Occipital lobe (tissue), 1 donor: ENCODE measurements at regions not wholly inside any gene's neighbourhood (a gene's known extent, or its start where the extent isn't known, plus 50 kb on each side); places are given as distances from the start of the nearest gene placed in this dataset.
"Not testable (repeated sequence)": the region's sequence is repeated elsewhere in the genome, so short reads cannot be mapped to it uniquely, and the experiment has no call there.

ENCODE experiments used
- DNase-seq: peaks from one replicate; lab custom pipeline; 2025; lab: John Stamatoyannopoulos, UW

DNA sequence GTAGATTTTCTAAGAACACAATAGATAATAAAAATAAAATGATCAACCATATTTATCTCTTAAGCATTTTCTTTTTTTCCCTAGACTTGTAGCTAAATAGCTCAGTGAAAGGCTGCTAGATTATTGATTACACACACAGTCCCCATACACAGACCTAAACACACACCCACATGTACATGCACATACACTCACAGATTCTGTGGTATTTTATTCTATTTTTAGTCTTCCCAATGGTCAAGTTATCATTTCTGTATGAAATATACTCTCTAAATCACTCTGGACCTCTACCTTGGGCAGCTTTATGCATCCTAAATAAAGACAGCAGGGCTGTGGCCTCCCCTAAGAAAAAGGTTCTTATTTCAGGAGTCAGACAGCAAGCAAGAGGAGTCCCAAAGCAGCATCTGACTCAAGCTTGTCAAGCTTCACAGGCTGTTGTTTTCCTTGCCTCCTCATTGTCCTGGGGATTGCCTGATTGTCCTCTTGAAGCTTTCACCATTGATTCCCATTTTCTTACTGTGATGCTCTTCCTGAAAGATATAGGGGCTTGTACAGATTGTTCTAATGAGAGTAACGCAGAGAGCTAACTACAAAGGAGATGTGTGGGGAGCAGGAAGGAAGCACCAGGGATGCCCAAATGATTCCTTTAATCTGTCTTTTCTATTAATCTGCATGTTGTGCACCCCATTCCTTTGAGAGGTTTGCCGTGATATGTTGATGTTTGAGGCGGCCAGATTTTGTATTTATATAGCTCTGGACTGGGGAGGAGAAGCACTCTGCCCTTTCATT, 986.5 kb downstream of the PCDH17 start:
- no peak for DNase-seq

DNA sequence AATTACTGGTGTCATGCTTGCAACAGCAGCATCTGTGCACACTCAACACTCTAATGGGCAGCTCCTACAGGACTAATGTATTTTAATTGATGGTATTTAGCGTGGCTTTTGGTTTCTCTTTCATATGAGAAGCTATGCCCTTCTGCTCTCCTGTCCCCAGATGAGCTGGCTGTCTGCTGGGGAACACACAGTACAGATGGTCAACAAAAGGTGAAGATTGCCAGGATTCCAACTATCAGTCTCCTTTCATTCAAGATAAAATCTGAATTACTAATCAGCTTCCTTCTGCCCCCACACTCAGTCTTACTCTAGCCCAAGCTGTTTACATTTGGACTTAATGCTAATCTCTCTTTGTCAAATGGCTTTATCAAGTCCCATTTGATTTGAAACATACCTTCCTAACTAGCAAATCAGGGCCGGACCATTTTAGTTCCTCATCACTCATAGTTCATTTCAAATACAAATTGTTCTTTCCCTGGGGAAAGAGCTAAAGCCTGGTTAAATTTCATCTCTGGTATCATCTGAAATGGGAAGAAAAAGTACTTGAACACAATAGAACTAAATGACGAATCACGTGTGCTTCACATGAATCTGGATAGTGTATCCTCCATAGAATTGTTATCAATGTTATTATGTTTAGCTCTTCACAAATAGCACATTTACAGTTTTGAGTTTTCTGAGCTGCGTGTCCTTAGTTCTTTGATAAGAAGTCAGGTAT, 988.0 kb downstream of the PCDH17 start:
- no peak for DNase-seq

DNA sequence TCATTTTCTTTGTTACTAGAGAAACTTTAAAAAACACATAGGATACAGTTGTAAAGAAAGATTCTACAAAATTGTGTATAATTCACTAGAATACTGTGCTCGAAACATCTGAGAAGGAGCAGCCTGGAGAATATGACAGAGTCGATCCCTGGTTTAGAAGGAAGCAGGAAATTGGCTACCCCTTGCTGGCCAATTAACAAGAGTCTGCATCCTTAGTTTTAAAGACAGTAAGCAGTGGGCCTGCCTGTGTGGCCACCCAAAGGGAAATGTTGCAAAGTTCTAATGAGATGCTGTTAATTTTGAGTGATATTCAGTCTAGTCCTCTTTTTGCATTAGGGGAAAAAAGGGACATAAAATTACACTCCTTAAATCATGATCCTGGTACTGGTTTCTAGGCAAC, 988.6 kb downstream of the PCDH17 start:
- no peak for DNase-seq

DNA sequence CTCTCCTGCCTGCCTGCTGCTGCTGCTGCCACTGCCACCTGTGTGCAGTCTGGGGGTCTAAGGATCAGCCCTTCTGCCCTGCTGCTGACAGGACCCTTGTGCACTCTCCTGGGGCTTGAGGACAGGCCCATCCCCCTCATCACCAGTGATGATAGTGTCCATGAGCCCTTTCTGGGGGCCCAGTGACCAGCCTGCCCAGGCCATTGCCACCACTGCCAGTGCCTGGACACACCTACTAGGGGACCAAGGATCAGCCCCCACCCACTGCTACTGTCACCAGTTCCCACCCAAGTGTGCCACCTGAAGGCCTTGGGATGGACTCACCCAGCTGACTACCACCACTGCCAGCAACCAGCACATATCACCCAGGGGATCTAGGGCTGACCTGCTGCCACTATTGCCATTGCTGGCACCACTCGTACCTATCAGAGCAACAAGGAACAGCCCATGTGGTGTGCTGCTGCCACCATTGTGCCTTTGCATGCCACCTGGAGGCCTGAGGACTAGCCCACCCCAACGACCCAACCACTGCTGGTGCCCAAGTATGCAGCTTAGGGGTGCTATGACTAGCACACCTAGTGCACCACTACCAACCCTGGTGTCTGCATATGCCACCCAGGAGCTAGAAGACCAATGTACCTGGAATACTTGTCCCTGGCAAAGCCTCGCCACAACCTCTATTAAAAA, 994.3 kb downstream of the PCDH17 start:
- no peak for DNase-seq

DNA sequence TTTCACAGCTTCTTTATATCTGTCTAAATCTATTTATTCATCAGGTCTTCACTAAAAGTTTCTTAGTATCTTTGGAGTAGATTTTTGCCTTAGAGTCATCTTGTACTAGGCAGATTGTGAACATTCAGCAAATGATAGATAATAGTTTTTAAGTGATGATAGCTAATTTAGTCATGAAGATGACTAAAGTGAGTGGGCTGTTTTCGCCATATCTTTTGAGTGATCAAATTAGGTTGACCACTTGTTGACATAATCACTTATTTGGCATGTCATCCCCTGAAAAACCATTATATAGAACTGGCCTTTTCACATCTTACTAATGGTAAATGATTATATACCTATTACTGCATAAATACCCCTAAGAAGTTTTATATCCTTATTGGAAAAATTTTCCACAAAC, 999.2 kb downstream of the PCDH17 start:
- no peak for DNase-seq

DNA sequence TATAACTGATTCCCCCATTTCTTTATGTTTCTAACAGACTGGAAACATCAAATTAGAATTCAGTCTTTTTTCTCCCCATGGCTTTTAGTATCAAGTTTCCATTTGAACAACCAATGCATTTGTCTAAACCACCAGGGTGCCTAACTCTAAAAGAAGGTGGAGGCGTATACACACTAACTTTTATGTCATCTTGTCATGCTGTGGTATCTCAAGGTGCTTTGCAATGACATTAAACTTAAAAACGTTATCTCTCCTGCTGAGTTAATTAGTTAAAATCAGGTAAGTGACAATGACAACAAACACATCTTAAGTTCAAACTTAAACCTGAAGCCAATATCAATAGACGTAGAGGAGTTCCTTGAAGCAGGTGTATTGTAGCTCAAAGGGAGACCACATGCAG, 1001.7 kb downstream of the PCDH17 start:
- no peak for DNase-seq

DNA sequence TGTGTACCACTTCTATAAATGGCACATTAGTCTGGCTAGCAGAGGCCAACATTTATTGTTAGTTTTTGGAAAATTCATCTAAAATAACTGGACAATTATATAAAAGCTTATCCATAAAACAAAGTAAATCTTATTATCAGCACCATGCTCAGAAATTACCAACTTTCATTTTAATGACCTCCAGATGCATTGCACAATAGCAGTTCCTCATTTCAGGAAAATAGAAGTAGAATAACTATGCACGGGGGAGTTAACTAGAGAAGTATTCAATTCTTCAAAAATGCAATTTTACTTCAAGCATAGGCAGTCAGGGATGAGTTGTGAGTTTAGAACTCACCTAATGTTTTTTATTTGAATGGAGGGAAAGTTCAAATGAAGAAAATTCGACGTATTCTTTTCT, 1023.5 kb downstream of the PCDH17 start:
- DNase-seq: no peak

DNA sequence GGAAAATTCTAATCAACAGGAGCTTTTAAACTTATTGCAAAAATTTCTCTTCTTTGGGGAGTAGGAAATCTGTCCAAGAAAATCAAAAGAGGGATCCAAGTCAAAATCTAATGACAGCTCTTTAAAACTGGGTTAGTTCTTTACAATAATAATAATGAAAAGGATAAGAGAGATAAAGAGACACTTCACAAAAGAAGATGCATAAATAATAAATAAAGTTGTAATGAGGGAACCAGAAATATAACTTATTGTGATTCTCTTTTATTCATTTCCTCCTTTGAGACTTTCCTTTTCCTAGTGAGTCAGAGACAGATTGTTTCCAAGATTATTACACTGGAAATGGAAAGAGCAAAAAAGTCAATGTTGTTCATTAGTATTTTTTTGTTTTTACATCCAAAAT, 1029.3 kb downstream of the PCDH17 start:
- DNase-seq: no peak

DNA sequence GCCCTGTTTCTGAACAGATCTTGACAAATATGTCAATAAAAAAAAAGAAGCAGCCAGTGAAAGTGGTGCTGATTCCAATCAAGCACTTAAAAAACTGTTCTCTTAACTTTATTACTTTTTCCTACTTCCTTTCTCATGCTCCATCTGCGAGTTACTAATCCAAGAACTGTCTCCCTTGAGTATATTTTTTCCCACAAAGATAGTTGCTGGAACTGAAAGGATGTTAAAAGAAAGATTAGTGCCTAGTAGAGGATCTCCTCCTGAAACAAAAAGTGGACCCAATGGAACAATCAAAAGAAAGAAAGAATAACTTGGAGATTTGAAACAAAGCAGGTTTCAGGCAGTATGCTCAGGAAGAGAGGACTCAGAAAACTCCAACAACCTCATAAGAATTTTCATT, 1034.8 kb downstream of the PCDH17 start:
- DNase-seq: no peak

DNA sequence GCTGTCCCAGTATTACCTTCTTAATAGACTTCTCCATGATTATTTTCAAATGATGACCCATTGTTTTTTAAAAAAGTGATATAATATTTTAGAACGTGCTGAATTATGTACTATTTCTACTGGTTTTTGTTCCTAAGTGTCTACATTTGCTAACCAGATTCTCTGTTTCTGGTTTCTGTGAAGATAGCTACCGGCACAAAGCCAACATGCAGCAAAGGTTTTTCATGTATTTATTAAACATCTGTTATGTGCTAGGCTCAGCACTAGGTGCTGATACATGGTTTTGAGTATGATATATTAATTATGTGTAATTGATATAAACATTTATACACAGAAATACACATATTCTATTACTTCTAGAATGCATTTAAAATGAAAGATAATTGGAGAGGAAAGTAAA, 1035.6 kb downstream of the PCDH17 start:
- no peak for DNase-seq

DNA sequence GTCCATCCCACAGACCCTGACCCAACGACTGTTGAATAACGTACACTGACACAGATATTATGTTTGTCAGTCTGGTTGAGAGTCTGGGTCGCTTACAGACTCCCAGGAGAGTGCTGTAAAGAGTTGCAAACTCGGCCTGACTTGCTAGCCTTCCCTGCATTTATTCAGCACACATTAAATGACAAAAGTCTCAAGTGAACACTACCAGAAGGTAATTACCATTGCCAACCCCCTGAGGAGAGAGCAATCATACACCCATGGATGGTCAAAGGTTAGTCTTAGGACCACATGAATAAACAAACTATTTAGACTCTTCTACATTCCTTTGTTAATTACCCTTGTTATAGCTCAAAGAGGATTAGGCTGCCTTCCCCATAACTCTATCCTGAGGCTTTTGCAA, 1048.6 kb downstream of the PCDH17 start:
- no peak for DNase-seq

DNA sequence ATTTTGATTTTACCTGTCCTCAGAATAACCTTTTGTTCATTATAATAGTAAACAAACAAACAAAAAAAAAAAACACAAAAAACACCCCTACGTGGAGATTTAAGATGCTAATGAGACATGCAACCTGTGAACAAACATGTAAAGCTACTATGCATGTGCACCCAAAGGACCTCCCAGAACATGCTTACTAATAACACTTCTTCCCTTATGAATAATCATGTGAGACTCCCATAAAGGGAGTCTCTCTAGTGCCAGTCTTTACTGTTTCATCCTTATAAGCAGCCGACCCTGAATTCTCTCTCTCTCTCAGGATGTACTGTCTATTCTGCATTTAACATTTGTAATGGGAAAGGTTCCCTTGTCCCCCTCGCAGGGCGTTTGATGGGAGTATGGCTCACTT, 1051.1 kb downstream of the PCDH17 start:
- DNase-seq: no peak

DNA sequence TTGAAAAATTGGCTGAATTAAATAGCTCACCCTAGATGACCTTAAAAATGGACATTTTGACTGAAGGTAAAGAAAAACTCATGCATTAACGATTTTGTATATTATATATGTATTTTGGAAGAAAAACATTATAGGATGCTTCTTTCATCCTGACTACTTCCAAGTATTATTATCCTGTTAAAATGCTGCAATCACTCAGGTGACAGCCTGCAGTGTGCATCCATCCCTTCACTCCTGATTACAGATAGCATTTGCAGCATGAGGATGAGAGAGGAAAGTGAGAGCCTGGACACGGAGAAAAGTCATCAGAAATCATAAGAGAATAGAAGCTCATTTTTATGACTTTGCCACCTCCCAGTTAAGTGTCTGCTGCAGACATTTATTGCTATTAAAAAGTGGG, 1055.6 kb downstream of the PCDH17 start:
- DNase-seq: no peak

DNA sequence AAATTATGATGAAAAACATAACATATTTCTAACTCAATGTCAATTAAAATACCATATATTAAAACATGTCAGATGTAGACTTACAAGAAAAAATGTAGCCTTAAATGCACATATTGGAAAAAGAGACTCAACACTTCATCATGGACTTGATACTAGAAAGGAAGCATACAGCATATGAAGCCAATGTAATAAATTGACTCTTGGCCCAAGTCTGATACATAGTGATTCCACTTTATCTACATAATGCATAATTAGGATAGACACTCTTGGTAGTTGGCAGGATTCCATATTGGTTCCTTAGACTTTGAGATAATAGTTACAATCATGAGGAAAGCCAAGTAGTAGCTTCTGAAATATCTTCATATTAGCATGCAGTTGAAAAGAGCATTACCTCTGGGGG, 1067.0 kb downstream of the PCDH17 start:
- DNase-seq: no peak

DNA sequence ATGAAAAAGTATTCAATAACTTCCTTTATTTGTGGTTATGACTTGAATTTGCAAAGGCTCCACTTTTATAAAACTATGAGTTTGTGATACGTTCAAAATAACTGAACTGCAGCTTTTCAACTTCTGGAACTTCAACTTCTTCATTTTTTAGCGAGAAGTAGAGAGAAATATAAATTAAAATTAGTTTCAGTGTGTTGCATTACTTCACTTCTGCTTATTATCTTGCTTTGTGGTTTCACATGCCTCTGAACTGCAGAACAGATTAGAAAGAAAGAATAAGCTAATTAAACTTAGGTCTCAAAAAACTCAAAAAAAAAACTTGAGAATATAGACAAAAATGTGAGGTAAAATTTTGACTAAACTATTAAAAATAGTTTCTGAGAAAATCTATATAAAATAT, 1073.4 kb downstream of the PCDH17 start:
- DNase-seq: no peak

DNA sequence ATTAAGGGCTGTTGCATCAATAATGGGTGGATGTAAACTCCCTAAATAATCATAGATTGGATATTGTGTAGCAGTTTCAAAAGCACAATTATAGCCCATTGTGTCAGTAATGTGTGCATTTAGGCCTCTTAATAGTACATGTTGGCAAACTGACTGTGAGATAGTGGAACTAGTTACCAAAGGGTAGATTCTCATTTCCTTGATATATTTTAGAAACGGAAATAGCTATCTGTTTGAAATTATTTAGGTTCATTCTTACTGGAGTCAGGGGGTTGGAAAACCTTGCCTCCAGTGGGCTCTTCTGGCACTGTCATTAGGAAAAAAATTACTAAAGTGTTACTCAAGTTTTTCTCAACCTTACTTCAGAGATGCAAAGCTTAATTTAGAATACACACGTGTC, 1074.9 kb downstream of the PCDH17 start:
- DNase-seq: no peak

DNA sequence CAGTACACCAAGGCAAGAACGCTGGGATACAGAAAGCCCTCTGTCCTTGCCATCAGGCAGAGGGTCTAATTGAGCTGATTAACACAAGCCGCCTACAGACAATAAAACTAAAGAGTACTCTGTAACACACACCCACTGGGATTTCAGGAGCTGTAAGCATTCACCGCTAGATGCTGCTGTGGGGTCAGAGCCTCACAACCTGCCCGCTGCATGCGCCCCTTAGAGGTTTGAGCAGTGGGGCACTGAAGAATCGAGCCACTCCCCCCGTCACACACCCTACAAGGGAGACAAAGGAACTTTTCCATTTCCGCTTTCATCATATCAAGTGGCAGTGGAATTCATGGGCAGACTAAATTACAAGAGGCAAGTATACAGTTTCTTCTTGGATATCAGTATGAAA, 1080.6 kb downstream of the PCDH17 start:
- DNase-seq: no peak

DNA sequence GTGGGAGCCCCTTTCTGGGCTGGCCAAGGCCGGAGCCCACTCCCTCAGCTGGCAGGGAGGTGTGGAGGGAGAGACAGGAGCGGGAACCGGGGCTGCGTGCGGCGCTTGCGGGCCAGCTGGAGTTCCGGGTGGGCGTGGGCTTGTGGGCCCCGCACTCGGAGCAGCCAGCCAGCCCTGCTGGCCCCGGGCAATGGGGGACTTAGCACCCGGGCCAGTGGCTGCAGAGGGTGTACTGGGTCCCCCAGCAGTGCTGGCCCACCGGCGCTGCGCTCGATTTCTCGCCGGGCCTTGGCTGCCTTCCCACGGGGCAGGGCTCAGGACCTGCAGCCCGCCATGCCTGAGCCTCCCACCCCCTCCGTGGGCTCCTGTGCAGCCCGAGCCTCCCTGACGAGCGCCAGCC, 1082.5 kb downstream of the PCDH17 start:
- DNase-seq: not testable (repeated sequence)

DNA sequence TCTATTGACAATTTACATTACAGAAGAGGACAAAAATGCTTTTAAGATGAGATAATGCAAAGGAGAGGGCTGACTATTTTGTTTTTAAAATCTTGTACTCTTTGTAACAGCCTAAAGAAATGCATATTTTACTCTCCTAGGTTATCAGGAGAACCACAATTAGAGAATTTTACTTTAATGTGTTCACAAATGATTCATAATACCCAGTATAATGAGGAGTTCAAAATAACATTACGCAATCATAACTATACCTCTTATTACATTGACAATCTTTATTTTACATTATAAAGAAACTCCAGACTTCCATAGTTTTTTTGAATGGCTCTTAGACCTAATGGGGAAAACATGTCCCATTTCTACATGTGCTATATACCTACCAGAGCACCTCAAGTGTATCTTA, 1089.7 kb downstream of the PCDH17 start:
- DNase-seq: no peak

DNA sequence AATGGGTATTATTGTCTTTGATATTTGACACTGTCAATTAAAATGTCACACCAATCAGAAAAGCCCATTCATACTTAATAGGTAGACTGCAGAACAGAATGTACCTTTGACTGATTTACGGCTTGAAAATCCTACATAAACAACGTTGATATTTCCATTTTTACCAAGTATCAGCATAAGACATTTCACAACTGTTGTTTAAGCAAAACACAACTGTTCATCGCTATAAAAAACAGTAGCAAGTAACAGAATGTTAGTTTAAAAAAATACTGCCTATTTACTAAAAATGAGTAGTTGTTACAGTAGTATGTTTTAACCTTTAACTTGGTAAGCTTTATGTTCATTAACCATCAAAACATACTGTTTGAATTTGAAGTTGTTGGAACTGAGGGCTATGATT, 1096.6 kb downstream of the PCDH17 start:
- DNase-seq: no peak

DNA sequence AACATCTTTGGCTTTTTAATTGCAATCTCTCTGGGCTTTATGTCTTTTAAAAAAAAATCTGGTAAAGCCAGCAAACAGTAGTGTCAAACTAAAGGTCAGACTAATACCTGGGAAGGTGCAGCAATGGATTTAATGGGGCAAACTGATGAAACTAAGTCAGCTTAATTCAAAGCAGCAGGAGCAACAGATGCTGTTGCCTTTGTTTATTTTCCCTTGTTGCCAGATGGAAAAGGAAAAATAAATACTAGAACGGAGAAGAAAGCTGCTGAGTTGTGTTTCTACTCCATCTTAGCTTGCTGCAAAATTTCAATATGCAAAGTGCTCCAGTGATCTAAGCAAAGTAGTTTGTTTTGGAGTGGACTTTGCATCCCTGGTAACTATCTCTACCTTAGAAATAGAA, 1097.8 kb downstream of the PCDH17 start:
- DNase-seq: no peak

DNA sequence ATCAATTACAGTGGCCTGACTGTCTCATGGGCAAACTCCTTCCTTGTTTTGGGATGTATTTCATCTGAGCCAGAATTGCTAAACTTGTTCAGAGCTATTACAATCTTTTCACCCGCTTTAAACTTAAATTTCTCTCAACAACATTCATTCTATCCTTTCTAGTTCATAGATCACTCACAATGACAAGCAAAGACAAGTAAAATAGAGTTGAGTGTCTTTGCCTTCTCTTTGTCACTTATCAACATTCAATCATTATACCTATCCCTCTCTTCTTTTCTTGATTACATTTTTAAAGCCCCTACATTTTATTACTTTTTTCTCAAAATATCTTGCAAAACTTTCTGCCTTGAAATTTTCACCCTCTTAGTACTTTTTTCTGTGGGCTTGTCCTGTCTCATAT, 1113.1 kb downstream of the PCDH17 start:
- DNase-seq: no peak

DNA sequence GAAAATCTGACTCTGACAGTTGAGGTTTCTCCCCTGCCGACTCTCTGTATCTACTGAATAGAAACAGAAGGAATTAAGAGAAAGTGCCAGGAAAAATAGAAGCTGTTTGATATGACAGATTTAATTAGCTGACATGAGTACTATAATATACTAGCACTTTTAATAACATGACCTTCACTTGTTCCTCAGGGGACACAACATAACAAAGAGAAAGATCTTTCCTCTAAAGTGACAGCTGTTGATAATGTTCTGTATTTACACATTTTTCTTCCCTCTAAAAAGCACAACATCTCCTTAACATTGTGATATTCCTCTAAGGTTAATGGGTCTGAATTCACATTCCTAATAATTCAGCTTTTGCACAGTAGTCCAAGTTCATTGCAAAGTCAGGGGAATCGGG, 1136.0 kb downstream of the PCDH17 start:
- no peak for DNase-seq
